Cardiac muscle cell (in vitro differentiated cells and primary cell): ENCODE measurements at regions not wholly inside any gene's neighbourhood (a gene's known extent, or its start where the extent isn't known, plus 50 kb on each side); places are given as distances from the start of the nearest gene placed in this dataset.

Experiments used
- DNase-seq, 2 donors: peaks; one replicate each; pipeline versions ENCODE4 v3.0.0 to v3.0.0-alpha.2; 2010 to 2017; ENCODE audit warnings: low read depth in 1 of 2, low spot score in 1 of 2
- H3K27ac ChIP-seq: fragments of 200-600 bp; sonication (generic); 2 replicates; pipeline ENCODE4 v1.5.1; 2016
- H3K27me3 ChIP-seq: fragments of 200-600 bp; sonication (generic); 2 replicates; pipeline ENCODE4 v1.6.0; 2016; ENCODE audit warnings: control low read depth
- H3K36me3 ChIP-seq: fragments of 200-600 bp; sonication (generic); 2 replicates; pipeline ENCODE4 v1.5.1; 2016; ENCODE audit warnings: control low read depth
- H3K4me1 ChIP-seq: fragments of 200-600 bp; sonication (generic); 2 replicates; pipeline ENCODE4 v1.8.1; 2017; ENCODE audit warnings: low read depth, mild to moderate bottlenecking, mixed run types
- H3K4me3 ChIP-seq: fragments of 200-600 bp; sonication (generic); 2 replicates; pipeline ENCODE4 v1.5.1; 2016; ENCODE audit warnings: mild to moderate bottlenecking
- H3K9me3 ChIP-seq: fragments of 200-600 bp; sonication (generic); 2 replicates; pipeline ENCODE4 v1.5.1; 2017; ENCODE audit warnings: low read depth, mild to moderate bottlenecking, control low read depth
- TF ChIP-seq, protein P1 (sequence below): IDR thresholded peaks from 2 replicates; pipeline ENCODE4 v1.5.1; 2012; ENCODE audit warnings: low read depth, mild to moderate bottlenecking, low read length

GRCh38 chr19:13600091-13600490, 93.8 kb upstream of the CACNA1A start:
- Histone ChIP-seq H3K27ac (no peak overlapping the region), H3K27me3 (no peaks in the 10 kb centered on the region), H3K4me1 (peaks cover 3% of the 10 kb centered on the region), H3K4me3 (no peak overlapping the region), H3K36me3 (no peaks in the 10 kb centered on the region), H3K9me3 (no peaks in the 10 kb centered on the region)
- DNase-seq, result no peak
- TF ChIP-seq, protein P1, sequence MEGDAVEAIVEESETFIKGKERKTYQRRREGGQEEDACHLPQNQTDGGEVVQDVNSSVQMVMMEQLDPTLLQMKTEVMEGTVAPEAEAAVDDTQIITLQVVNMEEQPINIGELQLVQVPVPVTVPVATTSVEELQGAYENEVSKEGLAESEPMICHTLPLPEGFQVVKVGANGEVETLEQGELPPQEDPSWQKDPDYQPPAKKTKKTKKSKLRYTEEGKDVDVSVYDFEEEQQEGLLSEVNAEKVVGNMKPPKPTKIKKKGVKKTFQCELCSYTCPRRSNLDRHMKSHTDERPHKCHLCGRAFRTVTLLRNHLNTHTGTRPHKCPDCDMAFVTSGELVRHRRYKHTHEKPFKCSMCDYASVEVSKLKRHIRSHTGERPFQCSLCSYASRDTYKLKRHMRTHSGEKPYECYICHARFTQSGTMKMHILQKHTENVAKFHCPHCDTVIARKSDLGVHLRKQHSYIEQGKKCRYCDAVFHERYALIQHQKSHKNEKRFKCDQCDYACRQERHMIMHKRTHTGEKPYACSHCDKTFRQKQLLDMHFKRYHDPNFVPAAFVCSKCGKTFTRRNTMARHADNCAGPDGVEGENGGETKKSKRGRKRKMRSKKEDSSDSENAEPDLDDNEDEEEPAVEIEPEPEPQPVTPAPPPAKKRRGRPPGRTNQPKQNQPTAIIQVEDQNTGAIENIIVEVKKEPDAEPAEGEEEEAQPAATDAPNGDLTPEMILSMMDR, result no peak

DNA sequence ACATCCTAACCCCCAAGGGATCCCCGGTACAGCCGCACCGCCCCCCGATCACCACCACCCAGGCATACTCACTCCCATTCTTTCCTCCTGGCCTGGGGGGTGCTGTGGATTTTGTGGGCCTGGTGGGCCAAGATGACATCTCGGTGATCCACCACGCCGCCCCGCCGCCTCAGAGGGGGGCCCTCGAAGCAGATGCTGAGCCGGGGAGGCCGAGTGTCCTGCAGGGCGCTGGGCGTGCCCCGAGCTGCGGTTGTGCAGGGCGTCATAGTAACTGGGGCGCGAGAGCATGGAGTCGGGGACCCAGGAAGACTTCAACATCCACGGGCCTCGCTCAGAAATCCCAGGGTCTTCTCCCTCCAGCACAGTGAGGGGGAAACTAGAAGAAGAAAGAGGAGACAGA, 93.4 kb upstream of the CACNA1A start:
- no peak overlapping the region for H3K4me3 ChIP-seq
- no peaks in the 10 kb centered on the region for H3K4me1 ChIP-seq
- no peaks in the 10 kb centered on the region for H3K36me3 ChIP-seq
- H3K27ac ChIP-seq, result no peak overlapping the region
- TF ChIP-seq, protein P1, result no peak
- no peak for DNase-seq
- no peaks in the 10 kb centered on the region for H3K9me3 ChIP-seq
- no peaks in the 10 kb centered on the region for H3K27me3 ChIP-seq

DNA sequence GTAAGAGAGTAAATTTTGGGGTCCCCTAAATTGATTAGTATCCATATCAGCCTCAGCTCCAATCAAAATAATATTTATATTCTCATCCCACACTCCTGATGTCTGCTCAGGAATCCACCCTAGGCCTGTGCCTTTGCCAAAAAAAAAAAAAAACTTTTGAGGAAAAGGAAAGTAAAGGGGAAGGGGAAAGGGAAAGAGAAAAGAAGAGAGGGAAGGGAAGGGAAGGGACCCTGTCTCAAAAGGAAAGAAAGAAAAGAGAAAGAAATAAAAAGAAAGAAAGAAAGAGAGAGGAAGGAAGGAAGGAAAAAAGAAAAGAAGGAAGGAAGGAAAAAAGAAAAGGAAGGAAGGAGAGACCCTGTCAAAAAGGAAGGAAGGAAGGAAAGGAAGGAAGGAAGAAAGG, 91.8 kb upstream of the CACNA1A start:
- no peaks in the 10 kb centered on the region for H3K27me3 ChIP-seq
- H3K9me3 ChIP-seq, result no peaks in the 10 kb centered on the region
- H3K36me3 ChIP-seq, result no peaks in the 10 kb centered on the region
- DNase-seq, result no peak
- no peak overlapping the region for H3K27ac ChIP-seq
- TF ChIP-seq, protein P1, result no peak
- no peak overlapping the region for H3K4me3 ChIP-seq
- H3K4me1 ChIP-seq, result no peaks in the 10 kb centered on the region

- no peaks in the 10 kb centered on the region for H3K27me3 ChIP-seq
- H3K27ac ChIP-seq, result no peak overlapping the region
- no peaks in the 10 kb centered on the region for H3K4me1 ChIP-seq
- H3K4me3 ChIP-seq, result no peak overlapping the region
- TF ChIP-seq, protein P1, result peak; percentile 62
- H3K9me3 ChIP-seq, result no peaks in the 10 kb centered on the region
- peak; percentile 68 to 83 for DNase-seq
- H3K36me3 ChIP-seq, result no peaks in the 10 kb centered on the region
These were observed 91.4 kb upstream of the CACNA1A start for GRCh38 chr19:13597640-13598039.

DNA sequence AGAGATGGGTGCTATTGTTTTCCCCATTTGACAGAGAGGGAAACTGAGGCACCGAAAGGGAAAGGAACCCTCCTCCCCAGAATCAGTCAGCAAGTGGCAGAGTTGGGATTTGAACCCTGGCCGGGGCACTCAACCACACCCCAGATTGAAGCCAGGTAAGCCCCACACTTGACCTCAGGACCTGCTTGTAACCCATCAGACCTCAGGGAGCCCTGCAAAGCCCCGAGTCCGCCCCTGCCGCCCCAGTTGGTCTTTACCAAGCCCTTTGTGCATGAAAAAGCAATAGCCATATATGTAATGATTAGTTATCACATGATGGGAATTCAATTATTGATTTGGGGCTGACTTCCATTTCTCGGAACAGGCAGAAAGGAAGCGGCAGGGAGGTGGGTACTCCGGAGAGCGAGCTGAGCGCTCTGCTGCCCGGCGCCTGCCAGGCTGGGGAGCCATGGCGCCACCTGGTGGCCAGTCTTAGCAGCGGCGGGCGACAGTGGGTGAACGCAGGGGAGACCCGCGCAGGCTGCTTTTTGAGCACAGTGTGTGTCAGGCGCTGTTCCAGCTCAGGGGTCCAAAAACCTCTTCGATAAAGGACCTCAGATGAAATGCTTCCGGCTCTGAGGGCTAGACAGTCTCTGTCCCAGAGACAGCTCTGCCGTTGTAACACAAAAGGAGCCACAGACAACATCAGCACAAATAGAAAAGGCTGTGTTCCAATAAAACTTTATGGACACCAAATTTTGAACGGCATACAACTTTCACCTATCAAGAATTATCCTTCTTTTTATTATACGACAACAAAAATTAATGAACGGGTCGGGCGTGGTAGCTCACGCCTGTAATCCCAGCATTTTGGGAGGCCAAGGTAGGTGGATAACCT, 82.9 kb upstream of the CACNA1A start:
- Histone ChIP-seq H3K4me3 (no peak overlapping the region), H3K27me3 (no peaks in the 10 kb centered on the region), H3K4me1 (no peaks in the 10 kb centered on the region), H3K27ac (no peak overlapping the region), H3K9me3 (no peaks in the 10 kb centered on the region), H3K36me3 (no peaks in the 10 kb centered on the region)
- peak; percentile 74 to 84 for DNase-seq
- TF ChIP-seq, protein P1, result peak; percentile 94
